ENCODE measurements at regions not wholly inside any gene's neighbourhood (a gene's known extent, or its start where the extent isn't known, plus 50 kb on each side); places are given as distances from the start of the nearest gene placed in this dataset.

DNA sequence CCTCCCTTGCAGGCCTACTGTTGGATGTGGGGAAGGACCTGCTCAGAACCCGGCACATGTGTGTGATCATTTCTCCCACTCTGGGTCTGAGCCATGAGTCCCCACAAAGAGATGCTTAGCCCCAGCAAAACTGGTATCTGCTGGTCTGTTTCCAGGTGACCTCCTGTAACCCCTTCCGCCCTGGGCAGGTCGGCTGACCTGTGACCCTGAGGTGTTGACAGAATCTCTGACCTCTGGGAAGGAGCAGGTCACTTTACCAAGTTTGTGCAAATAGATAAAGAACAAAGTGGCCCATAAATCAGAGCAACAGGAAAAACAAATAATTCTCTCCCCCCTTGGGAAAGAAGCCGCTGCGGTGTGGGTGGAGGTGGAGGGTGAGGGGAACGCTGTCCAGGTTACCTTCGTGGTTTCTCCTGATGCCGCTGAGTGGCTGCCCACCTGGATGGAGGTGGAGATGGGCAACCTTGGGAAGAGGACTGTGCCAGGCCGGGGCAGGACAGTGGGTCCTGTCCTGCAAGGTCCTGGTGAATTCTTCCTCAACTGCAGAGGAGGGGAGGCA lies 174.0 kb upstream of the MYCN start:
- DNase-seq (ENCODE audit: low spot score) = no peak

DNA sequence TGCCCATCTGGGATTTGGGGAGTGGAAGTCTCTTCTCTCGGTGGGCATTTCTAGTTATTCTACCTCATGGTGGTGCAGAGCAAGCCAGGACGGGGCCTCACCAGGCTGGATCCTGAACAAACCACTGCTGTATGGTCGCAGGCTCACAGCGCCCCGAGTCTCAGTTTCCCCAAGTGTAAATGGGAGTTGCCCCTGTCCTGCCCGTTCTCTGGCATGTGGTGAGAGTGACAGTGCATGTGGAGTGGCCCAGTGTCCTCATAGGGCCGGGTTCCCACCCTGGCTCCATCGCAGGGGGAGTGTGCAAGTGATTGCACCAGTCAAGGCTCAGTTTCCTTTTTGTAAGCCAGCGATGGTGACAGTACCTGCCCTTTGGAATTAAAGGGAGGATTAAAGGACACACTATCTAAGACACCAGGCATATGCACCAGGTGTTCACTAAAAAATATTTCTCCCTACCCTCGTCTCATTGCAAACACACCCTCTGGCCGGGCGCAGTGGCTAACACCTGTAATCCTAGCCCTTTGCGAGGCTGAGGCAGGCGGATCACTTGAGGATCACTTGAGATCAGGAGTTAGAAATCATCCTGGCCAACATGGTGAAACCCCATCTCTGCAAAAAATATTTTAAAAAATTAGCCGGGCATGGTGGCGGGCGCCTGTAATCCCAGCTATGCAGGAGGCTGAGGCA lies 173.3 kb upstream of the MYCN start:
- DNase-seq (ENCODE audit: low spot score) = no peak

DNA sequence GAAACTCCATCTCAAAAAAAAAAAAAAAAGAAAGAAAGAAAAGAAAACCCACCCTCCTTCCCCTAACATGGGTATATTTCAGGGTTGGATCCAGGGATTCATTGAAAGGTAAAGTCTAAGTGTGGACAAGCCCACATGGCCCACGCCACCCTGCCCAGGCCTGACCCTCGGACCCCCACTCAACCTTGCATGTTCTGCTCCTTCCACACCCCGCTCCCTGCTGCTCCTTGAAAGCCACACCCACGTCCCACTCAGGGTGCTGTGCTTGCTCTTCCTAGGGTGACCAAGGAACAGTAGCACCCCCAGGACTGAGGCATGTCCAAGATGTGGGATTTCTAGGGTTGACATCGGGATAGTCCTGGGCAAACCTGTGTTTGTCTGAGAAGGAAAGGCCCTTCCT lies 172.7 kb upstream of the MYCN start:
- DNase-seq (ENCODE audit: low spot score) = no peak

DNA sequence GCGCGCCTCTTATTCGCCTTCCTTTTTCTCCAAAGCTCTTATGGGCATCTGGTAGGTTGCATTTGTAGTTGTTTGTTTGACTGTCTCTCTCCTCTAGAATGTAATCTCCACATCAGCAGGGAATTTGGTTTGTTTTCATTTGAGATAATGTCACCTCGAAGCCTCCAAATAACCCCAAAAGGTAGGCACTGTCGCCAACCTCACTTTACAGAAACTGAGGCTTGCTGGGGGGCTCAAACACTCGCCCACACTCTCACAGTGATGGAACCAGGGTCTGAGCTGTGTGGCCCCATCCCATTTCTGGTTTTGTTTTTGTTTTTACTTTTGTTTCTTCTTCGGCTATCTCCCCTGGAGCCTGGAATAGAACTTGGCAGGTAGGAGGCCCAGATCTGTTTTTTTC lies 172.2 kb upstream of the MYCN start:
- no peak for DNase-seq (ENCODE audit: low spot score)

DNA sequence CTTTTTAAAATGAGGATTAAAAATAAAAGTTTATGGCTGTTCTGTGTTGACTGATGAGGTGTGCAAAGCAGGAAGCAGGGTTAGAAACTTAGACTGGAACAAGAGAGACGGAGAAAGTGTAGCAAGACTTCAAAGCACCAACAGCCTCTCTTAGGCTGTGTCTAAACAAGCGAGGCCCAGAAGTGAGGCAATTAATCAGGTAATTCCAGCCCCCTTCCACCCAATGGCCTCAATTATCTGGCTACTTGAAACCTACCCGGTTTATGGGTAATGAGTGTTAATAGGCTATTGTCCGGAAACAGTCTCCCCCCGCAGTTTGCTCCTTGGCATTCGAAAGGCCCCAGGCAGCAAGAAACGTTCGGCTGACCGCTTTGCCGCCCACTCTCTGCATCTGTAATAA lies 171.7 kb upstream of the MYCN start:
- DNase-seq (ENCODE audit: low spot score) = no peak

DNA sequence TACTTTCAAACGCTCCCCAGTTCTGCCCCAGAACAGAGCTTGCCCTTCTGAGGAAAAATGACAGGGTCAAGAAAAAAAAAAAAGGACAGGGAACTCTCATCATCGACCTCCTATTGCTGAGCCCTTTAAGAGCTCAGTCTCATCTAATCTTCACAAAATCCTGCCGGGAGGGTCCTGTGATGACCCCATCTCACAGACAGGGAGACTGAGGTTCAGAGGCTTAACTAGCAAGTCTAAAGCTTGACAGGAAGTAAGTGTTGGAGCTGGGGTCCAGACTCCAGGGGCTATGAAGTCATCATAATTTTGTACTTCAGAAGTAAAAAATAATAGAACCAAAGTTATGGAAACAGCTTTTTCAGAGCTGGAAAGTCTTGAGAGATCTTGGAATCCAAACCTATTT lies 171.1 kb upstream of the MYCN start:
- DNase-seq (ENCODE audit: low spot score) = no peak

DNA sequence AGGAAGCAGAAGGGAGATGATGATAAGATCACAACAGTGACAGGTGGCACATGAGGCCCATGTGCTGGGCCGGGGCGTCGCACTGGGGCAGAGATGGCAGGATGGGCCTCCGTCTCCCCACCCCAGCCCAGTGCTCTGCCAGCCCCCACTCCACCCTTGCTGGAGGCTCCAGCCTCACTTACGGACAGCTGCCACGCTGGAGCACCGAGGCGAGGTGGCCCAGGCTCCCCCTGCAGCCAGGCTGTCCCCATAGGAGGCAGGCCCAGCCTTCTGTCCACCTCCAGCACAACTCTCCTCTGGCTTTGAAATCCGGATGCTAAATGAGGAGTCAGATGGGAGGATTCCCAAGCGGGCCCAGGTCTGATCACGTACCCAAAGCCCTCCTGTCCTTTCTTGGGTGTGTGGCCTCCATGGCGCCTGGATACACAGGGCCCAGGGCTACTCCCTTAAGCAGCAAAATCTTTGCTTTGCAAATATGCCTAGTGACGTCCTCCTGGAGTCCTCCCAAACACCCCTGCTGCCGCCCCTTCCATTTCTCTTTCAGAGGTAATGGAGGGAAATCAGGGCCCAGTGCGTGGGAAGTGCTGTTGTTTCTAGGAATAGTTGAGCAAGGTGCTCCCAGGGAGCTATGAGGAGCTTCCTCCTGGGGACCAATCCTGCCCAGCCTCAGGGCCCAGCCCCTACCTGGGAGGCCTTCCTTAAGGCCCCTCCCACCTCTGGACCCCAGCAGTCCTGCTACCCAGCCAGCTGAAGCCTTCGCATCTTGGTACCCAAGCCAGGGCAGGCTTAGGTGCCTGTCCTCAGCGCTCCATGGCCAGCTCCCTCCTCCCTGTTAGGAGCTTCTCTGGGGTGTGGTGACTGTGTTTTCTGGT lies 170.4 kb upstream of the MYCN start:
- DNase-seq (ENCODE audit: low spot score) = no peak

DNA sequence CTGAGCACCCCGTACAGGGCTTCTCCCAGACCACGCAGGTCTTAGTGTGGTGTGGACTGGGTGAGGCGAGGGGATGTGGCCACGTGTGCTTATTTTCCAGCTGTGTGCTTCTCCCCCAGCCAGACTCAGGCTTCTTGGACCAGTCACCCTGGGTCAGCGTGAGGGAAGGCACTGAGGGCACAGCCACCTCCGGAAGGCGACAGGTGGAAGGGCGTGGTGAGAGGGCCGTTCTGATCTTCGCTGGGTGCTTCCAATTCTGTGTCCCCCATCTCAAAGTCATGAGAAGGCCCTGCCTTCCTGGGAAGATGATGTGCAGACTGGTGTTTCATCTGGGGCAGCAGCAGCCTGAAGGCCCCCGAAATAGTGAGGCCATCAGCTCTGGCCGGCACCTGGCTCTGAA lies 169.7 kb upstream of the MYCN start:
- DNase-seq (ENCODE audit: low spot score) = no peak

DNA sequence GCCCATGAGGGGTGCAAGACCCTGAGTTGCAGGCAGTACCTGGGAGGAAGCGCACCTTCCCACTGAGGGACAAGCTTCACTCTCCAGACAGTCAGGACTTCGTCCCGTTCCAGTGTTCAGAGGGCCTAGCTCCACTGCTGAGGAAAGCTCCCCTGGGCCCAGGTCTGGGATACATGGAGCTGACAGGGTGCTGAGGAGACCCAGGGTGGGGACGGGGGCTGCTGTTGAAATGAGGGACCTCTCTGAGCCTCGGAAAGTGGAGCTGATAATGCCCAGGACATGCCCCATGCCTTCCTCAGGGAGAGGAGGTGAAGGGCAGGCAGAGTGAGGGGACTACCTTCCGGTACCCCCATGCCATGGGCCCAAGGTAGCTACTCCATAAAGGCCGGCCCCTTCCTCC lies 169.2 kb upstream of the MYCN start:
- DNase-seq (ENCODE audit: low spot score) = no peak

DNA sequence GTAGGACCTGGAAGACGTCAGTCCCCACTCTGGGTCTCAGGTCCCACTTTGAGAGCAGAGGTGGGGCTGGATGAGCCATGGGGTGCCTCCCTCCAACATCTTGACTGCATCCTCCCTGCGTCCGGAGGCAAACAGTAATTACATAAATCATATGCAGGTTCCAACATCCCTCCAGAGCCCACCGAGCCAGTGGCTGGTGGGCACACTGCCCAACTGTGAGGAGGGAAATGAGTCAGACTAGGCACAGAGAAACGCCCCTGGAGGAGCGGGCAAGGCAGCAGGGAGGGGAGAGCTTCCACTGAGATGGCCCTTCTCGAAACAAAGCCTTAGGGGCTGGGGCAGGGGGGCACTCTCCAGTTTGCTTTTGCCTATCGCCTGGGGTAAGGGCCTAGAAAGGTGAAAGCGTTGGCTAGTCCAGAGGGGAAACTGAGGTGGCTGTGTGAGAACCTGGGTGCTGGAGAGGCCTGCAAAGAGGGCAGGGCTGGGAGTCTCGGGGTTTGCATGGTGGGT lies 168.2 kb upstream of the MYCN start:
- no peak for DNase-seq (ENCODE audit: low spot score)

DNA sequence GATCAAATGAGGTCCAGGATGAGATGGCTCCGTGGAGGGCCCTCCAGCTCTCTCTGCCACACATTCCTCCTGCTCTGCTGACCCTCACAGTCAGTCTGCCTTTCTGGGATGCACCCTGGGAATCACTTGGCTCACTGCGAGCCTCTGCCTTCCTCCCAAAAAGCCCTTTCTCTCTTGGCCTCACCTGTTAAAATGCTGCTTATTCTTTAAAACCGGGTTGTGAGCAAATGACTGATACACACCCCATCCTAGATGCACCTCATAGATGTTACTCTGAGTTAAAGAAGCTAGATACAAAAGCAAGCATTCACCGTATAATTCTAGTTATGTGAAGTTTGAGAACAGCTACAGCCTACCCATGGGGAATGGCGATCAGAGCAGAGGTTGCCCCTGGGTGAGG lies 167.7 kb upstream of the MYCN start:
- DNase-seq (ENCODE audit: low spot score) = no peak

DNA sequence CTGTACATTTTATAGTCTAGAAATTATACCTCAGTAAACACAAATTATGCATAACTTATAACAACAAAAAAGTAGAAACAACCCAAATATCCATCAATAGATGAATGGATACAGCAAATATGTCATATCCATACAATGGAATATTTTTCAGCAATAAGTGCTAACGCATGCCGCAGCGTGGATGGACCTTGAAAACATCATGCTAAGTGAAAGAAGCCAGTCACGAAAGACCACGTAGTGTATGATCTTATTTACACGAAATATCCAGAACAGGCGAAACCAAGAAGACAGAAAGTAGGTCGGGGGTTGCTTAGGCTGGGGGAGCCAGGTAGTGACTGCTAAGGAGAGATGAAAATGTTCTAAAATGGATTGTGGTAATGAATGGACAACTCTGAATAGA lies 167.1 kb upstream of the MYCN start:
- DNase-seq (ENCODE audit: low spot score) = no peak

DNA sequence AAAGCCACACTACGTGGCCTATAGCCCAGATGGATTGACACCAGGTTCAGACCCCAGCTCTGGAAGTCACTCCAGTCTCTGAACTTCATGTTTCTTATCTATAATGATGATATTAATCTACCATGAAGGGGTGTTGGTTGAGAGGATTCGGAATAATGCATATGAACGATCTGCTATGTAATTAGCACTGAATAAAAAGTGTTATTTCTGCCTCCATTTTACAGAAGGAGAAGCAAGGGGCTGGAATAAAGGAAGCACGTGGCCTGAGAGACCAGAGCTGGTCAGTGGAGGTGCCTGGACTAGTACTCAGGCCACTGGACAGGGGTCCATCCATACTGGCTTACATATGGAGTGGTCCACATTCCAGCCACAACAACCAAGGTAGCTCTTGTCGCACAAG lies 166.5 kb upstream of the MYCN start:
- no peak for DNase-seq (ENCODE audit: low spot score)

DNA sequence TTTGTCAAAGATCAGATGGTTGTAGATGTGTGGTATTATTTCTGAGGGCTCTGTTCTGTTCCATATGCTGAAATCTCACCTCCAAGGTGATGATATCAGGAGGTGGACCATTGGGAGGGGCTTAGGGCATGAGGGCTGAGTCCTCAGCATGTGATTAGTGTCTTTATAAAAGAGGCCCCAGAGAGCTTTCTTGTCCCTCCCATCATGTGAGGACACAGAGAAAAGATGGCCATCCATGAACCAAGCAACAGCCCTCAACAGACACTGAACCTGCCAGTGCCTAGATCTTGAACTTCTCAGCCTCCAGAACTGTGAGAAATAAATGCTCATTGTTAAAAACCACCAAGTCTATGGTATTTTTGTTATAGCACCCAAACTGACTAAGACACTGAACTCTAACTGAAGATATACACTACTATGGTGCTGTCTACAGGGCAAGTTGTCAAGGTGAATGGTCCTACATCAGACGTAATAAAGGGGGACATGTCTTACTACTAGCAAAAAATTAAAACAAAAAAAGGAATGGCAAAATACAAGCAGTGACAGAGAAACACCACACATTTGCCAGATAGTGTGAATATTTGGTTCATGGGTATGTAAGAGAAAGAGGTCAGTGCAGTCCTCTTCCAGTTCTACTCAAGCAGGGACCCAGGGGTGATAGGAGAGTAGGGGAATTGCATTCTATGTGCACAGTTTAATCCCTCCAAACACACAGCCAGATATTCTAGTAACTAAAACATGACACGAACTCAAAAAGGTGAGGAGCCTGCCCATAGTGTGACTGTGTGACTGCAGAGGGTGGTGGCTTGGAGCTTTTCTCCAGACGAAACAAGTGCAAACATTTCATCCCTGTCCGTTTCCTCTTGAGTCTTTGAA lies 164.4 kb upstream of the MYCN start:
- DNase-seq (ENCODE audit: low spot score) = no peak

DNA sequence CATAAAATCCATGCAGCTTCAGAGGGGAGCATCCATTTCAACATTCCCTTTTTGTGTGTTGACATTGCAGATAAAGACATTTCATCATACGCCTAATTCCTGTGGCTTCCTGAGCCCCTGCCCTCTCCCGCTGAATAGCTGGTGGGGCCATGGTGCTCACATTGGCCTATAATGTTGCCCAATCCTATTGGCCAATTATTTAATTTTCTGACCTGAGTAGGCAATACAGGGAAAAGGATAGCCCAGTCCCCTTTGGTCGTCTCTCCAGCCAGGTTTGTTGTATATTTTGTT lies 163.8 kb upstream of the MYCN start:
- DNase-seq (ENCODE audit: low spot score) = no peak

DNA sequence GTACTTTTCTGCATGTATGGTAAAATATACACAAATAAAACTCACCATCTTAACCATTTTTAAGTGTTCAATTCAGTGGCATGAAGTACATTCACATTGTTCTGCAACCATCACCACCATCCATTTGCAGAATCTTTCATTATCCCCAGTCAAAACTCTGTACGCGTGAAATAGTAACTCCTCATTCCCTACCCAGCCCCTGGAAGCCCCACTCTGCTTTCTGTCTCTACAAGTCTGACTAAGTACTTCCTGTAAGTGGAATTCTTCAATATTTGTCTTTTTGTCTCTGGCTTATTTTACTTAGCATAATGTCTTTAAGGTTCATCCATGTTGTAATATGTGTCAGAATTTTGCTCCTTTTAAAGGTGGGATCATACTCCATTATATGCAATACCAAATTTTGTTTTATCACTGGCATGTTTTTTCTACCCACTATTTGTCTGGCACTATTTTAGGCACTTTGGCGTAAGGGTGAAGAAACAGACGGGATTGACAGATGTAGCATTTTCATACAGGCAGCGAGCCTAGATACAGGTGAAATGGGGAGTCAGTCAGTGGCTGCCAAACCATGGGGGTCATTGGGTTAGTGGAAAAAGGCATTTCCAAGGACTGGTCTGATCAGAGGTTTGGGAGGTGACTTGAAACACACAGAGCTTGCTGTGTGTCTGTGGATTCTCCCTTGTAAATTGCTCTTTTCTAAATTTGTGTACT lies 163.2 kb upstream of the MYCN start:
- DNase-seq (ENCODE audit: low spot score) = no peak

DNA sequence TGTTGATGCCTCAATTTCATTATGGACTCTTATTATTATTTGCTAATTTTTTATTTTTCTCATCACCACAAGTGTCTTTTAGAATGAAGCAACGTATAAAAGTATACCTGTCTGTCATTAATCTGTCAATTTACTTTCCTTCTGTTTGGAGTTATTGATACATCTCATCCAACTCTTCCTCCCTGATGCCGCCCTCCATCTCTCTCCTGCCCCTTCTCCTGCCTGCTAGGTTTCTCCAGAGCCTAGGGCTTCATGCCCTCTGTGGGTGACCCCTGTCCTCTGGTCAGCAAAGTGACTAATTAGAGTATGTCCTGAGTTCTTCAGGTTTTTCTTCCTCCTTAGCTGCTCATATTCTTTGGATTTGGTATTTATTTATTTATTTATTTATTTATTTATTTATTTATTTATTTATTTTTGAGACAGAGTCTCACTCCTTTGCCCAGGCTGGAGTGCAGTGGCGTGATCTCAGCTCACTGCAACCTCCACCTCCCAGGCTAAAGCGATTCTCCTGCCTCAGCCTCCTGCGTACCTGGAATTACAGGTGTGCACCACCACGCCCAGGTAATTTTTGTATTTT lies 162.5 kb upstream of the MYCN start:
- no peak for DNase-seq (ENCODE audit: low spot score)

DNA sequence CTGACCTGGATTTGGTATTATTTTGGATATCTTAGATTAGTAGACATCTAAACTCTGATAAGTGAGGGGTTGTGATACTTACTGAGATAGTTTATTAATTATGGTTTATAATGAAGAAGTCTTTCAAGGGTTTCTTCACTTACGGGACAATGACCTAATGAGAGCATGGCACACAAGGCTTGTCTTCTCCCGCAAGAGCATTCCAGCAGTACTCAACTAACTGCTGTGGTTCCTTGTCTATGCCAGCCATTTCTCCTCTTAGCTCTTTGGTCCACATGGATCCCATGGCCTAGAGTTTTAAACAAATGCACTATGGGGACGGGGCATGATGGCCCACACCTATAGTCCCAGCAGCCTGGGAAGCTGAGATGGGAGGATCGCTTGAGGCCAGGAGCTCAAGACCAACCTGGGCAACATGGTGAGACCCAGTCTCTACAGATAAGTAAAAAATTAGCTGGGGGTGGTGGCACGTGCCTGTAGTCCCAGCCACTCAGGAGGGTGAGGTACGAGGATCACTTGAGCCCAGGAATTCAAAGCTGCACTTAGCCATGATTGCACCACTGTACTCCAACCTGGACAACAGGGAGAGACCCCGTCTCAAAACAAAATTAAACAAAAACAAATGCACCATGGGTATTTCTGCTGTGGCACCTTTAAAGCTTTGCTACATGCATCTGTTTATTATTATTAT lies 161.7 kb upstream of the MYCN start:
- DNase-seq (ENCODE audit: low spot score) = no peak

DNA sequence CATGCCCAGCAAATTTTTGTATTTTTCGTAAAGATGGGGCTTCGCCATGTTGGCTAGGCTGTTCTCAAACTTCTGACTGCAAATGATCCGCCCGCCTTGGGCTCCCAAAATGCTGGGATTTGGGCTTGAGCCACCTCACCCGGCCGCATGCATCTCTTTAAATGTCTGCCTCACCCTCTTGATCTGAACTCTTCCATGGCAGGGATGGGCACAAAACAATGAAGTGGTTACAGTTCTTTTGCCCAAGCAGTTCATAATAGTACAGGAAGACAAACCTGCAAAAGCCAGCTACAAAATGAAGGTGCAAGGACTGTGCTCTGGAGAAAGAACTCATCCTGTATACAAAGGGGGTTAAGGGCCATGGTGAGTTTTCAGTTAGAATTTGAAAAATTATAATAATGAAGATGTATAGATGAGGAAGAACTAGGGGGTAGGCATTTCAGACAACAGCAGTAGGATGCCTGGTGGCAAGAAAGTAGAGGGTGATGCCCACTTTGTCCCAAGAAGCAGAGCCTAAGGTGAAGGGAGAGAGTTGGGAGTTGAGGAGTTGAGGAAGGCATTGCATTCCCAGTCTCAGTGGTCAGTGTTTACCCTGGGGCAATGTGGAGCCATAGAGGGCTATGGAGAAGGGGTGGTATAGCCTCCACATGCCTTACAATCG lies 160.8 kb upstream of the MYCN start:
- no peak for DNase-seq (ENCODE audit: low spot score)

DNA sequence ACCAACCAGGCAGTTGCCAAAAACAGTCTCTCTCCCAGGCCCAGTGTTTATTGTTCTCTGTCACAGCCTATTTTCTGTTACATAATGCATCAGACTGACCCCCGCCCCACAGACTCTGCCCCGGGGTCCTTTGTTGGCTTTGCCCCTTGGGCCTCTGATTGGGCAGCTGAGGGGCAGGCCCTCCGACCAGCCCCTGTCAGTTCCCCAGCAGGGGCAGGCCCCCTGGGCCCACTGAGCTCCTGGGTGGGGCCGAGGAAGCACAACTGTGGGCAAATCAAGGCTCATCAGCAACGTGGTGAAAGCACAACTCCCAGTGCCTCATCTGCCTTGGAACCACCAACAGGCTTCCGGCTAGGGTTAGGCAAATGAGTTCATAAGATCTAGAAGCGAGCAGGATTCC lies 160.1 kb upstream of the MYCN start:
- DNase-seq (ENCODE audit: low spot score) = no peak

Data from AG20443 (cell line).